Fibroblast of skin of right quadriceps (primary cell): ENCODE measurements at regions not wholly inside any gene's neighbourhood (a gene's known extent, or its start where the extent isn't known, plus 50 kb on each side); places are given as distances from the start of the nearest gene placed in this dataset.

Source experiments
- DNase-seq: peaks from one replicate; pipeline ENCODE4 v3.0.0-alpha.2; 2013

DNA sequence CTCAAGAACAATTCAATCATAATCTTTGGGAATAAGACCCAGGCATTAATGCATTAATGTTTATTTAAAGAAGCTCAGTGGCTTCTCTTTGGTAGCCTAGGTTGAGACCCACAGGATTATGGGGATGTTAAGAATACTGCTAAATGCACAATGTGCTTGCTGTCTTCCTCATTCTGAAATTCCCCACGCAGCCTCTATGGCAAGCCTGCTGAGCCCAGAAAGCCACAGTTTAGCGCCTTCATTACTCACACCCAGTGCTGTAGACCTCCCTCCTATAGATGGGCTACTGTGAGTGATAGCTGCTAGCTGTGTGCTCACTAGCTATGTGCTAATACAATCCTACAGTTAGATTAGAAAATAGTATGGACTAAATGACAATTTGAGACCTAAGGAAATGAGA, 90.6 kb downstream of the TNFSF13B start:
- DNase-seq = no peak

DNA sequence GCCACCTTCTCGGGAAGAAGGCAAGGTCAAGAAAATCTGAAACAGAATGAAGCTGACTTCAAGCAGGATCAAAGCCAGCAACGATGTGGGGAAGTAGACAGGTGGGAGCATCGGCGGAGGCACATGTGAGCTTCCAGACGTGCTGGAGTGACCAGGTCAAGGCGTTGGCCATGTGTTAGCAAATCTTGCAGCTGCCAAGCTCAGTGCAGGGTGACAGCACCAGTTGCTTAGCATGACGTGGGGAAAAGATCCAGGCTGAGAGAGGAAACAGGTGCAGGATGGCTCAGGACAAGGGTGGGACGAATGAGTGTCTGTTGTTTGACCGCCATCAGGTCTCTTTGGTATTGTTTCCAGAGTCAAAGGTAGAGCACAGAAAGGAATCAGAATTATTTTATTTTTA, 92.3 kb downstream of the TNFSF13B start:
- no peak for DNase-seq

DNA sequence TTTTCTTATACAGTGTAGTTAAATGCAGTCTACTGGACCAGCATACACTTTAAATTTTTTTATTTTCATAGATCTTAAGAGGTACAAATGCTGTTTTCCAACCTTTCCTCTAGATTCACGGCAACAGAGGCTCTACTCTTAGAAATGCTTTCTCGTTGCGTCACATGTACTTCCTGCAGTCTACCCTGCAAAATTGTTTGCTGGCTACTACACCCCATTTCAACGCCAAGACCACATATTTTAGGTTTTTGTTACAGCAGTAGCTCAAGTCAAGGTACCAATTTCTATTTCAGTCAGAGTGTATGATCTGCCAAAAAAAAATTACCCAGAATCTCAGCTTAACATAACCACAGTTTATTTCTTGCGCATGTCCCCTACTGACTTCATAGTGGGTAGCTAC, 94.1 kb downstream of the TNFSF13B start:
- DNase-seq = no peak

- no peak for DNase-seq
Measured at GRCh38 chr13:108365255-108365654, 95.7 kb downstream of the TNFSF13B start.

DNA sequence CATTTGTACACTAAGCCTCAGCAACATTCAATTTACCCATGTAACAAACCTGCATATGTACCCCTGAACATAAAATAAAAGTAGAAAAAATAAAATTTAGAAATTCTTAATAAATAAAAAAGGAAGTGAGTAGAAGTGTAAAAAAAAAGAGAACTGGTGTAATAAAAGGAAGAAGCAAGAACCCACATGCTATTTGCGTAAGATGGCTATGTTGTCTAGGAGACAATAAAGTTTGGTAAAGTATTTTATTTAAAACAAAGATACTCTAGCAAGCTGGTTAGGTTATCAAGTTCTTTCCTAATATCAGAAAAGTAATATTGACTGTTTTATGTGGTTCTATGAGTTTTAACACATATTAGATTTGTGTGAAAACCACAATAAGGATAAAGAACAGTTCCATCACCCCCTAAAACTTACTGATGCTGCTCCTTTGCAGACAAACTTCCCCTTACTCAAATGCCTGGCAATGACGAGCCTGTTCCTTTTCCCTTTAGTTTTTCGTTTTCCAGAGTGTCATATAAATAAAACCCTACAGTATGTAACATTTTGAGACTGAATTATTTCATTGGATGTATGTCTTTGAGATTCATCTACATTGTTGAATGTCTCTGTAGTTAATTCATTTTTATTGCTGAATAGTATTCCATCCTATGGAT, 98.9 kb downstream of the TNFSF13B start:
- DNase-seq = no peak

GRCh38 chr13:108369412-108369811, 99.9 kb downstream of the TNFSF13B start:
- no peak for DNase-seq

- no peak for DNase-seq
Measured at GRCh38 chr13:108375034-108375433, 105.5 kb downstream of the TNFSF13B start.

DNA sequence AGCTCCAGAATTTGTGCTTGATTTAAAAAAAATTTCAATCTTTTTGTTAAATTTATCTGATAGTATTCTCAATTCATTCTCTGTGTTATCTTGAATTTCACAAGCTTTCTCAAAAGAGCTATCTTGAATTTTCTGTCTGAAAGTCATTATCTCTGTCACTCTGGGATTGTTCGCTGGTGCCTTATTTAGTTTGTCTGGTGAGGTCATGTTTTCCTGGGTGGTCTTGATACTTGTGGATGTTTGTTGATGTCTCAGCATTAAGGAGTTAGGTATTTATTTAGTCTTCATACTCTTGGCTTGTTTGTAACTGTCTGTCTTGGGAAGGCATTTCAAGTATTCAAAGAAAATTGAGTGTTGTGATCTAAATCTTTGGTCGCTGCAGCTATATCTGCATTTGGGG, 106.3 kb downstream of the TNFSF13B start:
- no peak for DNase-seq

DNA sequence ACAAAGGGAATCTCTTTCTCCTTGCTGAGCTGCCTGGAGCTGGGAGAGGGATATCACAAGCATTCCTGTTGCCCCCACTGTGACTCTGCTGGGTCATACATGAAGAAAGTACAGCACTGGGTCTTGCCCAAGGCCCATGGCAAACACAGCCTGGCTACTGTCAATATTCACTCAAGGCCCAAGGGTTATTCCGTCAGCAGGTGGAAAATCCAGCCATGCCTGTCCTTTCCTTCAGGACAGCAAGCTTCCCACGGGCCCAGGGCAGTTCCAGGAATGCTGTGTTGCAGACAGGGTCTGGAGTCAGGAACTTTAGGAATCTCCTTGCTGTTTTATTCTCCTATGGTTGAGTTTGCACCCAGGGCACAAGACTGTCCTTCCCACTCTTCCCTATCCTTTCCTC, 106.8 kb downstream of the TNFSF13B start:
- no peak for DNase-seq

DNA sequence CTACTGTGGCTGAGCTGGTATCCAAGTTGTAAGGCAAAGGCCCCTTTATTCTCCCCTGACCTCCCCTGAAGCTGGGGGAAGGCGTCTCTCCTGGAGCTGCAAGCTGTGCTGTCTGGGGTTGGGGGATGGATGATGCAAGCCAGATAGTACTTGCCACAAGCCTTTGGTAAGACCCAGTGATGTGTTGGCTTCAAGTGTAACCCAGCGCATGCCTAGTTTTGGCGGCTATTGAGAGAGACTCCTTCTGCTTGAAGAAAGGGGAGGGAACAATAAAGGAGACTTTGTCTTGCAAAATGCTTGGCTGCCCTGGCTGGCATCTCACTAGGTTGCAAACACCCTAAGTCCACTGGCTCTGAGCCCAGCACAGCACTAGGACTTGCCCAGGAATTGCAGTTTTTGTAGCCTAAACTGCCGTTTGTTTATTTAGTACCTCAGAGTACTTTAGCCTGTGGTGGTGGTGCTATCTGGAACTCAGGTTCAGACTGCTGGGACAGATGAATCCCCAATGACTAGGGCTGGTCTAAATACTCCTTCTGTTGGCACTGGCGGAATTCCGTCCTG, 108.2 kb downstream of the TNFSF13B start:
- DNase-seq = no peak

DNA sequence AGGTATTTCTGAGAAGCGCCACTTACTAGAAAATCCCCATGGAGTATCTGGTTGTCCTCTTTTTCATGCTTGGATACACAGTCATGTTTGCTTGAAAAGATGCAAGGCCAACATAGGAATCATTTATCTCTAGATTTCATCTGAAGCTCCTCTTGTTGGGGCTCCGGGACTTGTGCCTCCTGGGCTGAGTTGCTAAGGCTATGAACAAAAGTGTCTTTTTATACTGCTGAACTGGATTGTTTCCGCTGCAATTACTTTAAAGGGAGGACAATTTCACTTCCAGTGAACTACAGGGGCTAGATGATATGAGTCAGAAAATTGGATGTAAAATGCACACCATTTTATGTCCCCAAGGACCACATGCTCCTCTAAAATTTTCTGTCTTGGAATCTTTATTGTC, 114.1 kb downstream of the TNFSF13B start:
- DNase-seq = no peak

DNA sequence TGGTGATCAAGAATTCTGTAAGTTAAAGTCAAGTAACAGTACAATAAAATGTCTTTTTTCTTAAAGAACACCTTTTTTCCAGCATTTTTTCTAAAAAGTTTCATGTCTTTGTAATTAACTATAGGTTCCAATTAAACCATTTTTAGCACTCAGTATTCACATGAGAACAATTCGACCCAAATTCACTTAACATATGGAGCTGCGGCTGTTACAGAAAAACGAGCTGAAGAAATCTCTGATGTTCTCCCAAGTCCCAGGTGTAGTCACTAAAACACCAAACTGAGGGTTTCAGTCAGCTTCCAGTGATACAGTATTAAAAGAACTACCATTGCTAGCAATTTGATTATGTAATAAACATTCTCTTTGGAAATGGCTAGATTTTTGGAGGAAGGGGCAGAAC, 117.6 kb downstream of the TNFSF13B start:
- no peak for DNase-seq

DNA sequence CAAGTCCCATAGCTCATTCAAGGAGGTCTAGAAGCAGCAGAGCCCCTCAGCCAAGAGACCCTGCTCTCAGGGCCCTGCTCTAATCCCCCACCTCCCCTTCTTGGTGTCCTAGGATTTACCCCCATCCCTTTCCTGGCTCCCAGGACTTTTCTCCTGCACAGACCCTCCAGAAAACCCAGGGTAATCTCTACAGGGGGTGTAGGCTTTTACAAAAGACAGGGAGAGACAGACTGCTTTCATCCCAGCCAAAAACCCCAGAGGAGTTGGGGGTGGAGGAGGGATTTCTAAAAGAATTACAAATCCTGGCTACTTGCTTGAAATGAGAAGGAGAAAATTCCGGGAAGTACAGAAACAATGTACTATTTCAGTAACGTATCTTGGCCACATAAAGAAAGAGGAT, 133.3 kb downstream of the TNFSF13B start:
- DNase-seq = no peak

DNA sequence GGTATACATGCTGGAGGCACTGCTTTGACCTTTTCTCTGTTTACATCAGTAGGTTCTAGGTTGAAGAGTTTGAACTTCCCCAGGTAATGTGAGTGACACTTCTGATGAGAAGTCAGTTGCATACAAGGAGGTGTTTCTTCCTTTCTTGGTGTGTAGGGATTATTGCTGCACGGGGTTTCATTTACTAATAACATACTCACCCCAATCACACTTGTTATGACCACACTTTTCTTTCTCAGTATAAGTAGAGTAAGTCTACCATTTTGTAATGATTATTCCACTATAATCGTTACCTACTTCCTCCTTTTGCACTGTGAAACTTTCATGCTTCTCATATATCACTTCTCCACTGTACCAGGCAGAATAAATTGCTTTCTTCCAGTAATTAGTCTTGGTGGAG, 138.0 kb downstream of the TNFSF13B start:
- no peak for DNase-seq

GRCh38 chr13:108408672-108409071, 139.2 kb downstream of the TNFSF13B start:
- DNase-seq = no peak

DNA sequence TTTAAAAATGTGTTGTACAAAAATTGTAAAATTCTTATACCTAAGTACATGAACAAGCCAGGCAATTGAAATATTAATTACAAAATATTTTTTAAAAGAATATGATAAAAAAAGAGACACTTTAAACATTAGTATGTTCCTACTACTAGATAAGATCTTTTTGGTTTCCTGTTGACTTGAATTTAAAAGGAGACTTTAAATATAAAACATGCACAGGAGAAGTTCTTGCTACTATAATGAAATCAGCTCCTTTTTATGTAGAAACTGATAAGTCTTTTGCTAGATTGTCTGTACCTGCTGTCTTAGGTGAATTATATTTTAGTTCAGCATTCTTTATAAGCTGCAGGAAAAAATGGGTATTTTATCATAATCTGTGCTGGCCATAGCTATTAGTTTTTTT, 140.2 kb downstream of the TNFSF13B start:
- DNase-seq = no peak

DNA sequence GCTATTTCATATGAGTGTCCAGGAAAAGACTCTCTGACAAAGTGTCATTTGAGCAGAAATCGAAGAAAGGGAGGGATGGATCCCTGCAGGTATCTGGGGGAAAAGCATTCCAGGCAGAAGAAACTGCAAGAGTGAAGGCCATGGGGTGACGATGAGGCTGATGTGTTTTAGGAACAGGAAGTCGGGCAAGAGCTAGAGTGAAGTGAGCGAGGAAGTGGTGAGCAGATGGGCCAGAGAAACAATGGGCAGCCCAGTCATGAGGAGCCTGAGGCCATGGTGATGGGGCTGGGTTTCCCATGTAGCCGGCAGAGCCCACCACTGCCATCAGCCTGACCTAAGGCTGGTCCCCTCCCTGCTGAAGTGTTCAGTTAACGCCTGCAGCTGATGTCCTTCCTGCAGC, 150.2 kb downstream of the TNFSF13B start:
- DNase-seq = no peak

GRCh38 chr13:108425056-108425455, 155.5 kb downstream of the TNFSF13B start:
- no peak for DNase-seq

- no peak for DNase-seq
Measured at GRCh38 chr13:108426893-108427292, 157.4 kb downstream of the TNFSF13B start.

GRCh38 chr13:108427355-108427754, 157.8 kb downstream of the TNFSF13B start:
- no peak for DNase-seq

DNA sequence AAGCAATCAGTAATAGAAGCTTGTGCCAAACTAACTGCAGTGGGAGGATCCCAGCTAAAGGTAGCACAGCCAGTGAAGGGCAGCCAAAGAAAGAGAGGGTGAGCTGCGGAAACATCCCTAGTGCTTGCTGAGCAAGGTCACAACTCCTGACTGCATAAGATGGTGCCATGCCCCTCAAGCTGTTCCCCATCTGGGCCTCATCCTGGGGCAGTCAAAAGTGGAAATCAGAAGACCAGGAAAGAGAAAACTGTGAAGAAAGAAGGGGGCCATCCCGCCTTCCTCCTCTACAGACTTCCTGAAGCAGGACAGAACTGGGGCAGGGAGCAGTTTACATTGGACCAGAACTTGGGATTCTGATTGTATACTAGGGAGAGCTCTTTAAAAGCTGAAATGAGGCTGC, 159.2 kb downstream of the TNFSF13B start:
- DNase-seq = no peak

GRCh38 chr13:108433976-108434755, 164.6 kb downstream of the TNFSF13B start:
- no peak for DNase-seq

- no peak for DNase-seq
Measured at GRCh38 chr13:108435393-108436149, 166.1 kb downstream of the TNFSF13B start.

DNA sequence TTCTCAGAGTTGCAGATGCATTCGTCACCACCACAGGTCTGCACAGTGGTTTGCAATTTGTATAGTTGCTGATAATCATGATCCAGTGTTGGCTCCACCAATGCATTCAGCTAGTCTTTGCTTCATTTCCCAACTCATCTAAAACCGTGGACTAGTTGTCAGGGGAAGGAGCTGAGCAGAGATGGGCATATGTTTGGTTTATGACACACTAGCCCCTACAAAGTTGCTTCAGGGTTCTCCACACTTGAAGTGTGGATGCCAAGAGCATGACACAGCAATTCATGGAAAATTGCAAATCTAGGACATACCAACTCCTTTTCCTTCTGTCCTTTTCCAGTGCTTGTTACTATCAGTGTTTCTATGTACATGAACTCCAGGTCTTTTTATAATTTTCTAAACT, 168.0 kb downstream of the TNFSF13B start:
- DNase-seq = no peak
